GM21360 (cell line): ENCODE measurements at regions not wholly inside any gene's neighbourhood (a gene's known extent, or its start where the extent isn't known, plus 50 kb on each side); places are given as distances from the start of the nearest gene placed in this dataset.
A peak's percentile ranks its signal among the peaks of the same experiment; 100 is the strongest.

ENCODE experiments used
- ATAC-seq: cut with Tn5 transposase; IDR thresholded peaks from one replicate; pipeline ENCODE4 v1.9.1; 2021; ENCODE audit warnings: mild to moderate bottlenecking, moderate library complexity; ENCODE audit not compliant: unreplicated experiment

DNA sequence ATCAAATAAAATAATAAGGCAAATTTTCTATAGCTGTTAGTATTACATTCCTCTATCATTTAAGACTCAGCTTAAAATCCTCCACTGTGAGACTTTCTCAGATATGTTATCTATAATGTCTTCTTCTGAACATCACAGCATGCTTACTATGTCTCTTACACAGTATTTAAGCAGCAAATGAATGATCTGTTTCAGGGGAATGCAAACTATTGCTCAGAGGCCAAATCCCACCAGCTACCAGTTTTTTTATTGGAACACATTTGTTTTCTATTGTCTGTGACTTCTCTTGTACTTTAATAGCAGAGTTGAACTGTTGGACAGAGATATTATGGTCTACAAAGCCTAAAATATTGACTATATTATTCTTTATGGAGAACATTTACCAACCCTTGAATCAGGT lies 59.6 kb downstream of the C3orf38 start:
- no peak for ATAC-seq

DNA sequence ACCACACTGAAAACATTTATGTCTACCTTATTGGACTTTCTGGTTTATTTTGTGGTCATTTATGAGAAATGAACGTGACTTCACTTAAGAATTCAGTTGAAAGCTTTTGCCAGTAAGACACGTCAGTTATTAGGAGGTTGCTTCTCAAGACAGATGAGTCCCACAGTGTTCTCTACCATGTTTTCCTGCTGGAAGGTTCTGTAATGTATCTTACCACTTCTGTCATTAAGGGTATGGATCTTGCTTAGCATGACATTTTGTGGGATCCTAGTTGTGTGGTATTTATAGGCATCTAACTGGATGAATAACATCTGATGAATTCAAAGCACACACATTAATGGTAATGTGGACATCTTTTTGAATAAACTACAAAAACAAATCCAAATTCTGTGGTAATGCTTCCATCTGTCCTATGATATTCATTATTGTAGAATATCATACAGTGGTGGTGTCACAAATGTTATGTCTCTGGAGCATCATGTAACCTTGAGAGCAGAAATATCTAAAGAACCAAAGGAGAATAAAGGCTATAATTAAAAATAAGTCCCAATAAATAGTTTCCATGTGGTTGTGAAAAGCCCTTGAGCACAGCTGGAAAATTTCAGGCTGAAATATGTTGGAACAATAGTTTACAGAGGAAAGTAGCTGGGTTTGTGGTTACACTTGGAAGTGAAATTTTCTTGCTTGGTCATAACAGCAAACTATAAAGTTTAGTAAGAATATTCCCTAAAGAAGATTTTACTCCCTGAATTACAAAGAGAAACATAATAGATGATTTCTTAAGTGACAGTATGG lies 61.5 kb downstream of the C3orf38 start:
- no peak for ATAC-seq

DNA sequence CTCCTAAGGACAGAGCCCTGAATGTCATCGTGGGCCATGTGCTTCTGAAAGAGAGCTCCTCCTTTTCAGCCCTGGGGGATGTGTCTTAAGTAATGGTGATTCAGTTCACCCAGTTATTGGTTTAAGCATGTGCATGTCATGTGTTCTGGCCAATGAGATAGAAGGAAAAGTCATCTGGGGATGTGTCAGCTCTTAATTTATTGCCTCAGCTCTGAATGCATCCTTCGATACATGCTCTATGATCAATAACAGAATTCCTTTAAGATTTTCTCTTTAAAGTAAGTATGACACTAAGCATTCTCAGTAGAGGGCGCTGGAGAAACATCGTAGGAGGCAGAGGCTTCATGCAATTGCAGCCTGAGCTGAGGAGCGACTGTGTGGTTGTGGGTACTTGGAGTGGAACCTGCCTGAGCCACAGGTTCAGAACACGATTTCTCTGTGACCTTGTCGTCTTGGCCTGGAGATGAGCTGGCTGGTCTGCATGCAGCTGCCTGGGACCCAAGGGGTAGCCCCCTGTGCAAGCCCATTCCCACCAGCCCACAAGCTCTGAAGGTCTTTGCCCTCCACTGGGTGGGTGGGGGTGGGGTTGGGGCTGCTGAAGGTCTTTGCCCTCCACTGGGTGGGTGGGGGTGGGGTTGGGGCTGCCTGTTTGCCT lies 69.5 kb downstream of the C3orf38 start:
- peak; percentile 92 for ATAC-seq

DNA sequence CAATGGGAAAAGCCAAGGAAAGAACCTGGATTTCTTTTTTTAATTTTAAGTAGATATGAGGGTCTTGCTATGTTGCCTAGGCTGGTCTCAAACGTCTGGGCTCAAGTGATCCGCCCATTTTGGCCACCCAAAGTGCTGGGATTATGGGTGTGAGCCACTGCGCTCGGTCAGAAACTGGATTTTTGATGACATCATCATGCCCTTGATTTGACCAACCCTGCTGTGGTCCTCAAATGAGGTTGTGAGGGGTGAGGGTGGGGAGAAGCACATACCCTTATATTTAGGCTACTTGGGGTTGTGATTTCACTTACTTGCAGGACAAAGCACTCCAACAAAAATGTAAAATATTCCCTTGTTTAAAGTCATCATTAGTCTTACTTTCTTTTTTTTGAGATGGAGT lies 70.4 kb downstream of the C3orf38 start:
- no peak for ATAC-seq

DNA sequence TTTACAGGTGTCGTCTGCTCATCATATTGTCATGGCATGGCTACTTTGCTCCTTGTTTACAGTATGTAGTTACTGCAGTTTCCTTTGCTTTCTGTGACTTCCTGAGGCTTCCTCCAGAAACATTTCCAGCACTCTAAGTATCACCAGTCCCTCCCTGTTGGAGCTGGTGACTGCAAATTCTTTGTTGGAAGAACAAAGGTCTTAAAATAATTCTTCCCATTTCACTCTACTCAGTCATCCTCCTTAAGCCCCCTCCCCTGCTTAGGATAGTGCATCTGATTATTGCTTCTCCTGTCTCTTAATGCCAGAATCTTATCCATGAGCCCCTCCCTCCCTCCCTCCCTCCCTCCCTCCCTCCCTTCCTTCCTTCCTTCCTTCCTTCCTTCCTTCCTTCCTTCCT lies 72.0 kb downstream of the C3orf38 start:
- no peak for ATAC-seq

DNA sequence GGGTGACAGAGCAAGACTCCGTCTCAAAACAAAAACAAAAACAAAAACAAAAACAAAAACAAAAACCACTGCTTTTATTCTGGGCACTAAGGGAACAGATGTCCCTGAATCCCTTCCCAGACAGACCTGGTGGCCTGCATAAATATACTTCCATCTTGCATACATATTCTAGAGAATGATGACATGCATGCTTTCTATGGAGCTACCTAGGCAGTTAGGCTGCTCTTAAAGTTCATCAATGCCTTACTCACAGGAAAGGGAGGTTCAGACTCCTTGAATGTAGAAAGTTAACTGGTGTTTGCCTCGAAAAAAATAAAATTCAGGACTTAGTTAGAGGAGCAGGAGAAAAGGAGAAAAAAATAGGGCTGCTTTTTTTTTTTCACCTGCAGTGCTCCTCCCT lies 72.6 kb downstream of the C3orf38 start:
- ATAC-seq, result no peak

DNA sequence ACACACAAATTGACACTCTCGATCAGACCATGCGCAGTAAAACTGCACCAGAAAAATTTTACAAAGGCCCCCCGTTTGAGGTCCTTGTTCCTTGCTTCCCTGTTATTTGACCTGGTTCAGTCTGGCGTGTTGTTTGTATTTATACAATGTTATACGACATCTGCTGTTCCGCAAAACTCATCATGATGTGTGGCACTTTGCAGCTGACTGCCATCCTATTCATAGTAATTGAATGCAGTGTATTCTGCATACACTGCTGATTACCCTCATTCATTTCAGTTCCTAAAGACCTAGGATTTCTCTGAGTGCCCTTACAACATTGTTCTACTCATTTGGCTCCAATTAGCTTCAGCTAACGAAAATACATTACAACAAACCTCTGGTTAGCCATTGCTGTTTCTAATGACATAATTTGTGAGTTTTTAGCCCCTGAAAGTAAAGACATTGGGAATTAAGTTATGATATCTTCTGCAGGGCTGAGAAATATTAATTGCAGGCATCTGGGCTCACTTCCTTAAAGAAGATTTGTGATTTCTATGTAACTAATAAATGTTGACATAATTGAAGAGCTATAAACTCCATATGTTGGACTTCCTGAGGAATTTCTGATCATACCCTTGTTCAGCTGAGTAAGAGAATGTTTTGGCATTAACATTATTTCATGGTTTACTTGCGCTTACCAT lies 75.7 kb downstream of the C3orf38 start:
- ATAC-seq, result no peak

DNA sequence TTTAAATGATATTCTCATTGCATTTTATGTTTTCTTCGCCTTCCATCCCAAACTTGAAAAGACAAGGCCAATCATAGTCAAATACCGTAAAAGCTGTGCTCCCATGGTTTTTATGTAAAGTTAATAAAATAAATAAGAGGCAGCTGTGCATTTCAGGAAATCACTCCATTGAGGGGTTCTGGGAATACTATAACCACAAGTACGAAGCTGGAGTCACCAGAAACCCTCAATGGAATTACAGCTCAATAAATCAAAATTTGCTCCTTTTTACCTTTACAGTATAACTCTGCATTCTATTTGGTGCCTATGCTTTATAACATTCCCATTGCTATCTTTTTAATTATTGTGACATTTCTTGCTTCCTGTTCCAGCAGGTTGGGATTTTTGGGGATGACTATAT lies 77.2 kb downstream of the C3orf38 start:
- ATAC-seq, result no peak

DNA sequence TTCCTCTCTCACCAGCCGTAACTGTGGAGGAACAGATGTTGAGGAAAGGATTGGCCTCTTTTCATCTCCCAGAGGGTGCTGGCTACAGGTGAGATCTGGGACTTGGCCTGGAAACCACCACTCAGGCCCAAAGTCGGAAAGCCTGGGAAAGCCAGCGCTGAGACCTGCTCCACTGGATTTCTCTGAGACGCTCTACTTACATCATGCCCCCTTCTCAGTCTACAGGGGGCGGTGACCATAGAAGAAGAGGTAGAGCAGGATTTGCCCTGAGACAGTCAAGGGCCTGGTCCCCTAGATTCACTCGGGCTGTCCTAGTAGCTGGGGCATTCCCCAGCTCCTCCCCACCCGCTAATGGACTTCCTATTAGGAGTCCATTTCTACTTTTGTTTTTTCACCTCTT lies 80.9 kb downstream of the C3orf38 start:
- no peak for ATAC-seq

DNA sequence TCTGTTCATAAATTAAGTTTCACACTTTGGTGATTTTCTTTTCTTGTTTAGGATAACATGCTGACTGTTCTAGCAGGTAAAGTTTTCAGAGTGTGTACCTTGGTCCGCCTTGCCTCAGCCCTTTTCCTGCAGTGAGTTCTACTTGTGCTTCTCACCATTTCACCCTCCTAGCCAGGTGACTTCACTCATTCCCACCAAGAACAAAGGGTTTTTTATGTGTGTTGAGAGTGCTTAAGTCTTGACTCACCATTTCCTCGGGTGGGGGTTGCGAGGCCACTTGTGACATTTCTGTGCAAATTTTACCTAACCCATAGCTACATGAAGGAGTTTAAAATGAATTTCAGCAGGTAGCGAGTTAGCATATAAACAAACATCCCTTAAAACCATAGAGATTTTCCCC lies 81.4 kb downstream of the C3orf38 start:
- ATAC-seq, result no peak

DNA sequence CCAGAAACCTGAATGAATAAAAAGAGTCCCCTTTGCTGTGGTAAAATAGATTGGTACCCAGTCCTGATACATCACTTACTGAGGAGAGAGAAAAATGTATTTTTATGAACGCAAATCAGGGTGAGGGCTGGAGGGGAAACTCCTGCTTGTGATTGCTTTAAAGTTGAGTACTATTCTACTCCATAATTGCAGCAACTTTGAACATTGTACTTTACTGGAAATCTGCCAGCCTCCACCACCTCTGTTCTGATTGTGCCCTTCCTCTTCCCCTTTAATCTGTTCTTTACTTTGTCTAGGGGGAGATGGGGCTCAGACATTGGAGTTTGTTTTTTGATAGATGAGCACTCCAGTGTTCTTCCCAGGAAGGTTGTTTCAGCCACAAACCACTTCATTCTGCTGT lies 81.9 kb downstream of the C3orf38 start:
- ATAC-seq, result no peak

DNA sequence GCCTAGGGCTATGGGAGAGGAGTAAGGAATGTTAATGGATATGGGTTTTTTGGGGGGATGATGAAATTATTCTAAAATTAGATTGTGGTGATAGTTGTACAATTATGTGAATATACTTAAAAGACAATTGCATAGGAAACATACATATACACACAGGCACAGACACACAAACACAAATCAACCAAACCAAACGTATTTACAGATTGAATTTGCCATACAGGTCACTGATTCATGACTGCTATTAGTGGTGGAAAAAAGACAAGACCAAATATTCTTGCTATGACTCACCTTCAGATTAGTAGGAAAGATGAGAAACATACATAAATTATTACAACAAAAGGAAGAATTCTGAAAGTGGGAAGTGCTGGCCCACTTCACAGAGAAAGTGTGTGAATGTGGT lies 85.3 kb downstream of the C3orf38 start:
- ATAC-seq, result no peak

DNA sequence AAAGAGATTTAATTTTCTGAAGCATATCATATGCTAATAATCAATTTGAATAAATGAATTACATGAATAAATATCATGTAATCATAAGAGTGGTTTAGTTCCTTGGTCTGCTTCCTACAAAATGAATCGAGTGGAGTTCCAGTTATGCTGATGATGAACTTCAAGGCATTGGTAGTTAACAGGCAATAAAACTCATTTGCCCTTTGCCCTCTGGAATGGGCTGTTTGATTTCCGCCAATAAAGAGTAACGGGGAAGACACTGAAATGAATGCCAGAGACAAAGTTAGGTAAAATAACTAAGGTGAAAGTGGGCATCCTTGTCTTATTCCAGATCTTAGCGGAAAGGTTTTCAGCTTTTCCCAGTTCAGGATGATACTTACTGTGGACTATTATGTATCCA lies 90.1 kb downstream of the C3orf38 start:
- ATAC-seq, result no peak

DNA sequence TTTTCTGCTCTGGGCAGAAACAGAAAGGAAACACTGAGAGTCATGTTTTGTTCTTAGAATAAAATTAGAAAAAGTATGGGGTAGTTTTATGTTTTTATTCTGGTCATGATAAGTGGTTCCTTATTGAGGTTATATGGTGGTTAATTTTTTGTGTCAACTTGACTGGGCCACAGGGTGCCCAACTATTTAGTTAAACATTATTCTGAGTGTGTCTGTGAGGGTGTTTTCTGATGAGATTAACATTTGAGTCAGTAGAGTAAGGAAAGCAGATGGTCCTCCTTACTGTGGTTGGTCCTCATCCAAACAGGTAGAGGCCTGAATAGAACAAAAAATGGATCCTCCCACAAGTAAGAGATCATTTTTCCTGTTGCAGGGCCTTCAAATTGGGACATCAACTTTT lies 98.9 kb downstream of the C3orf38 start:
- ATAC-seq, result no peak

DNA sequence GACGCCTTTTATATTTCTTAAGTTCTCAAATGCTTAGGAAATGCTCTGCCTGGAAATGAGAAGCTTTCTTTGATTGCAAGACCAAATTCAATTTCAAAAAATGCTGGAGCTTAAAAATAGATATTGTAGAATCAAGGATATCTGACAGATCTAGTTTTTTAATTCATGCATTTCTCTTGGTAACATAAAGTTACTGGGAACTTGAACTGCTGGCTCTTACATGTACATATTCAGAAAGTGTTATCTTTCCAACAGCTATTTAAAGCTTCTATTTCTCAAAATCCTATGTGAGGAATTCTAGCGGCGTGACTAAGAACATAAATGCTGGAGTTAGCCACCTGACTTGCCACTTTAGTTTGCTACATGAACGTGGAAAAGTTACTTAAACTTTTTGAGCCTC lies 109.3 kb downstream of the C3orf38 start:
- ATAC-seq, result no peak

DNA sequence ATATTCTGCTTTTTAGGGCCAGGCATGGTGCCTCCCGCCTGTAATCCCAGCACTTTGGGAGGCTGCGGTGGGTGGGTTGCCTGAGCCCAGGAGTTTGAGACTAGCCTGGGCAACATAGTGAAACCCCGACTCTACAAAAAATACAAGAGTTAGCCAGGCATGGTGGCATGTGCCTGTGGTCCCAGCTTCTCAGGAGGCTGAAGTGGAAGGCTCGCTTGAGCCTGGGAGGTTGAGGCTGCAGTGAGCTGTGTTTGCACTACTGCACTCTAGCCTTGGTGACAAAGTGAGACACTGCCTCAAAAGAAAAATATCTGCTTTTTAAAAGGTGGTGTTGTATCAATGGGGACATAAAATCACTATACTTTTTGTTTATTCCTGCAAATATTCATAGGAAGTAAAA lies 112.8 kb downstream of the C3orf38 start:
- ATAC-seq, result no peak

DNA sequence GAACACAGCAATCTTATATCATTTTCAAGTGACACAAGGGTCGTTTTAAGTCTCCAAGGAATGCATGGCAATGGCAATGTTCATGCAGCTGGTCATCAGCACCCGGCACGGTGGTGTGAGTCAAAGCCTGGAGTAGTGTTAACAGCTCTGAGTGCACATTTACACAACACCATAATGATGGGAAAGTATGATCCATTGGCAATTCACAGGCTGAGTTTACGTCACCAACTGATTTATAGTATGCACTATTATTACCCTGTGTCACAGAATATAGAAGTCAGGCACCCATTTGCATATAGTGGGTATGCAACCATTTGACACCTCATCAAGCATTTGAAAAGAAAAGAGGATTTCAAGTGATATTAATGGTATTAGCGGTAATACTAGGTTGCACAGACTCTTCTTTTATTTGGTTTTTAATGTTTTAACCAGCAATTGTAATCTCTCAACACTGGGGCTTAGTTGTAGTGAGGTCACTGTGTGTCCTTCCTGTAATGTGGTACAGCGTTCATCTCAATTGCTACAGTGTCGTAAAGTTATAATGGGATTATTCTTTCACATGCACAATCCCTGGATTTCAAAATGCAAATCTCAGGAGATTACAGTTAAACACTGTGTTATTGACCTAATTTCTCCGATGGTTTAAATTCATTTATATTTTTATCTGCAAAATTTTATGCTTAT lies 113.8 kb downstream of the C3orf38 start:
- no peak for ATAC-seq

DNA sequence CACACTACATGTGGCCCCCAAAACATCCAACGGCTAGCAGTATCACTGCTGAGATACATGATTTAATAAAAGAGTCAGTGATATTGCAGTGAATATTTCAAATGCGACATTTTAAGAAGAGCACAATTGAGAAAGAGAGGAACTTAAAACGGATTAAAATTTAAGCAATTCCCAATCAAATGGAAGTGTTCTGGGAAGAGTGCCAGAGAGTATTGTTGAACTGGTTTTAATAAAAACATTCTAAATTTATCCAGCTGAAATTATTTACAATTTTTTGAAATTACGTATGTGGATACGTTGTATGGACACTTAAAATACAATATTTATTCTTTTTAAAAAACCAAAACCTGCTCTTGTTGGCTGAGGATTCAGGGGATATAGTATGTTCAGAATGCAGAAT lies 117.7 kb downstream of the C3orf38 start:
- ATAC-seq, result no peak

DNA sequence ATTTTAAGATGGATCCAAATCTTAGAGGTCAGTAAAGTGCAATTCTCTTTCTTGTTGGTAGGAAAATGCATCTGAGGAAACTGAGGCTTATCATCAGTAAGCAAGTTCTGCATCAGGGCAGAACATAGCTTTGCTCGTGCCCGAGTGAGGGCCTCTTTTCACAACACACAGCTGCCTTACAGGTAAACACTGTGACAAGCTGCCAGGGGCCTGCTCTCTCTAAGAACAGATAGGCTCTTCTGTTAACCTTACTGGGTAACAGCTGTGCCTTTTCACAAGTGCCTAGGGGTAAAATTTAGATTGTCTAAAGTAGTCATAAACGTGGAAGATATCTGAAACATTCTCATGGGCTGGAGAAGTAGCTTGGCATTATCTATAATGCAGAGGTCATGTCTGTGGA lies 118.1 kb downstream of the C3orf38 start:
- no peak for ATAC-seq

DNA sequence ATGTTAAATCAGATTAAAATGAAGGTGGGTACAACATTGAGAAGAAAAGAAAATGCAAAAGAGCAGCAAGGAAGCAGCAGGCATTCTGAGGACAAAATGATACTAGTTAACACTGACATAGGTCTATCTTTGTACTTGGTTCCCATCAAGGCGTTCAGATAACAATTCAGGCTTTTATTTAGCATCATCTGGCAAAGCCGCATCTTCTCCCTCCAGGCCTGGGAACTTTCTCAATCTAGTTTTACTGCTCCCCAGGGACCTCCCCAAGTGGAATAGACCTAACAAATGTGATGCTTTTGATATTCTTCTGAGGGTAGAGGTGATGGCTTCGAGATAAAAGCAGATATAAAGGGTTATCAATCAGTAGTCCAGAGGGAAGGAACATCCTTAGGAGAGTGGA lies 130.6 kb downstream of the C3orf38 start:
- no peak for ATAC-seq

DNA sequence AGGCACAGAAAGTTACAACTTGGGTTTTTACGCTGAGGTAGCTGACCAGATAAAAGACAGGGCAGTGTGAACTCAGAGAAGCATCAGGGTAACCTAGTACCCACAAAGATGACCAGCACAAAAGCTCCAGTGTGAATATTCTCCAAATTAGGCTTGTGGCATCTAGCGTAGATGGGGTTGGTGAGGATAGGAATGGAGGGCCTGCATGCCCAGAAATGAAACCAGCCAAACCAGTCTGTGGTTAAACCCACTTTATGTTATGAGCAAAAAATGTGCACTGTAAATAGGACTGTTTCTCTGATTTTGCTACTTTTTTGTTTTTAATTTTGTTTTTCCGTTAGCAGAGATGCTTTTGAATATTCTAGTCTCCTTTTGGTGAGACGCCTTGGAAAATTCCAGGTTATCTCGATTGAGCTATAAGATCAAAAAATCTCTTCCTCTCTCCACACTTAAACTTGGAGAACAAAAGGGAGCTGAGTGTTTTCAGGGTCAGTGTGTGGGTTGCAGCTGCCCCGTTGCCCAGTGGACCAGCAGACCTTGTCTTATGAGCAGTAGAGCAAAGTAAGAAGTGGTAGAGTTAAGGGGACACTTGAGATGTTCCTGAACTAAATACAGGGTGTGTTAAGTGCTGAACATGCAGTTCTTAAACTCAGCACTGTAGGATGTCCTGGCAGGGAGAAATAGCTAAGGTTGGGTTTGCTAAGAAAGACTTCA lies 132.9 kb downstream of the C3orf38 start:
- no peak for ATAC-seq
